GM12872 (cell line): ENCODE measurements at regions not wholly inside any gene's neighbourhood (a gene's known extent, or its start where the extent isn't known, plus 50 kb on each side); places are given as distances from the start of the nearest gene placed in this dataset.

Experiments used
- CTCF ChIP-seq: IDR thresholded peaks from 3 replicates; pipeline ENCODE4 v1.5.1; 2011; ENCODE audit warnings: low read depth, mild to moderate bottlenecking, low read length, moderate library complexity; ENCODE audit not compliant: insufficient read depth

- TF ChIP-seq CTCF: no peak
Measured at GRCh38 chr5:92945605-92946097, 635.4 kb downstream of the NR2F1-AS1 start.

GRCh38 chr5:92944903-92945604, 636.0 kb downstream of the NR2F1-AS1 start:
- no peak for TF ChIP-seq CTCF

GRCh38 chr5:92944337-92944736, 636.7 kb downstream of the NR2F1-AS1 start:
- TF ChIP-seq CTCF: no peak

GRCh38 chr5:92942762-92943161, 638.3 kb downstream of the NR2F1-AS1 start:
- TF ChIP-seq CTCF: no peak

- TF ChIP-seq CTCF: no peak
Measured at GRCh38 chr5:92941806-92942205, 639.2 kb downstream of the NR2F1-AS1 start.

- no peak for TF ChIP-seq CTCF
Measured at GRCh38 chr5:92939428-92939827, 641.6 kb downstream of the NR2F1-AS1 start.

- no peak for TF ChIP-seq CTCF
Measured at GRCh38 chr5:92930057-92930456, 651.0 kb downstream of the NR2F1-AS1 start.
